ENCODE measurements at regions not wholly inside any gene's neighbourhood (a gene's known extent, or its start where the extent isn't known, plus 50 kb on each side); places are given as distances from the start of the nearest gene placed in this dataset.

DNA sequence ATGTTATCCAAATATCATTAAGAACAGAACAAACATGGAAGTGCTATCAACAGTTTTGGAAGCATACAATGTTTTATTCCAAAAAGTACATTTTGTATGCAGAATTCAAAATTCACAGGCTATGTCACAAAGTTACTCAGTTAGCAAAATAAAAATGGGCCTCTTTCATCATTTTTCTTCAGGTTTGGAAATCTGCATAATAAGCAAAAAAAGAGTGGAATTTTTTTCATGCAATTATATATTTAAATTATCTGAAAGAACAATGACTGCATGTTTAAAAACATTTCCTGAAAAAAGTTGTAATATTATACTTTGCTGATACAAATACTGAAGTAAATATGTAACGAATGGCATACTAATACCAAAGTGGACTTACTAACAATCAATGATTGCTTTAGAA lies 161.2 kb upstream of the MBL2 start:
- intact Hi-C loops (cut with micrococcal nuclease), result no loop called here
- CTCF ChIA-PET, result no interaction called here
- POLR2A ChIA-PET, result no interaction called here
- Mint-ChIP-seq H3K4me1 (ENCODE audit: low read depth) (no peaks in the 10 kb centered on the region), H3K27ac (no peak overlapping the region), H3K4me3 (no peak overlapping the region), H3K36me3 (ENCODE audit: low read depth) (no peaks in the 10 kb centered on the region), H3K27me3 (no peaks in the 10 kb centered on the region), H3K9me3 (no peaks in the 10 kb centered on the region)
- TF ChIP-seq, protein P1, sequence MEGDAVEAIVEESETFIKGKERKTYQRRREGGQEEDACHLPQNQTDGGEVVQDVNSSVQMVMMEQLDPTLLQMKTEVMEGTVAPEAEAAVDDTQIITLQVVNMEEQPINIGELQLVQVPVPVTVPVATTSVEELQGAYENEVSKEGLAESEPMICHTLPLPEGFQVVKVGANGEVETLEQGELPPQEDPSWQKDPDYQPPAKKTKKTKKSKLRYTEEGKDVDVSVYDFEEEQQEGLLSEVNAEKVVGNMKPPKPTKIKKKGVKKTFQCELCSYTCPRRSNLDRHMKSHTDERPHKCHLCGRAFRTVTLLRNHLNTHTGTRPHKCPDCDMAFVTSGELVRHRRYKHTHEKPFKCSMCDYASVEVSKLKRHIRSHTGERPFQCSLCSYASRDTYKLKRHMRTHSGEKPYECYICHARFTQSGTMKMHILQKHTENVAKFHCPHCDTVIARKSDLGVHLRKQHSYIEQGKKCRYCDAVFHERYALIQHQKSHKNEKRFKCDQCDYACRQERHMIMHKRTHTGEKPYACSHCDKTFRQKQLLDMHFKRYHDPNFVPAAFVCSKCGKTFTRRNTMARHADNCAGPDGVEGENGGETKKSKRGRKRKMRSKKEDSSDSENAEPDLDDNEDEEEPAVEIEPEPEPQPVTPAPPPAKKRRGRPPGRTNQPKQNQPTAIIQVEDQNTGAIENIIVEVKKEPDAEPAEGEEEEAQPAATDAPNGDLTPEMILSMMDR (IDR thresholded peaks at IDR 0.05), result no peak
- ATAC-seq (no peak), DNase-seq (no peak)

DNA sequence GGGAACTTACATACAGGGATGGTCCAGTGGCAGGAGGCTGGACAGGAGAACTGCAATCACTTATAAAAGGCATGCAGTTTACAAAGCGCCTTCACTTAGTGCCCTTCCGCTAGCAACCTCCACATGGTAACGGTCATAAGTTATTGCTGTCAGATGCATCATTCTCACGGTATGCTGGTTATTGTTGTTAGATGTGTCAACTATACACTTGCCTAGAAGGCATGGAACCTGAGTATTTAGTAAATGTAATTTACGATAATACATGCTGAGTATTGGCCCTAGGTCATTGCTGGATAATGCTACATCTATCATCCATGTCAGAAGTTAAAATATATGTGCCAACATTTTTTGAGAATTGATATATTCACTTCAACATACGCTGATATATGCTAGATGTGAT lies 155.1 kb upstream of the MBL2 start:
- no peak overlapping the region for H3K4me3 Mint-ChIP-seq
- H3K27ac Mint-ChIP-seq, result no peak overlapping the region
- no peaks in the 10 kb centered on the region for H3K27me3 Mint-ChIP-seq
- H3K36me3 Mint-ChIP-seq (ENCODE audit: low read depth), result no peaks in the 10 kb centered on the region
- H3K9me3 Mint-ChIP-seq, result no peaks in the 10 kb centered on the region
- TF ChIP-seq, protein P1 (IDR thresholded peaks at IDR 0.05), result no peak
- H3K4me1 Mint-ChIP-seq (ENCODE audit: low read depth), result no peaks in the 10 kb centered on the region
- ChIA-PET CTCF (no interaction called here), POLR2A (no interaction called here)
- intact Hi-C loops (cut with micrococcal nuclease), result no loop called here
- ATAC-seq, result no peak
- no peak for DNase-seq

DNA sequence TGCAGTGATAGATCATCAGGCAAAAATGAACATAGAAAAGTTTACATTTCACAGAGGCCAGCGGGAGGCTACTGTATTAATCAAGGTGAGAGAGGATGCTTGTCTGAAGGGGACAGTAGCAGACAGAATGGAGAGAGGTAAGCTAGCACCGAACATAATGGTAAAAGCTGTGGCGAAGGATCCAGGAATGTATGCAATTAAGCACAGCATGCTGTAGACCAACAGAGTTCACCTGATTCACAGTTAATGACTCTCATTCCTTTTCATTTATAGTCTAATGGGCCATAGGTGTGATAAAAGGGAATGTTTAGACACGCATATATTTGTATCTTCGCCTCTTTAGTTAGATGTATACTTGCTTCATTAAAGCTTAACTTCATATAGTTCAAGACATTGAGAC lies 150.9 kb upstream of the MBL2 start:
- POLR2A ChIA-PET, result no interaction called here
- H3K36me3 Mint-ChIP-seq (ENCODE audit: low read depth), result no peaks in the 10 kb centered on the region
- H3K27ac Mint-ChIP-seq, result no peak overlapping the region
- no peak for ATAC-seq
- intact Hi-C loops (cut with micrococcal nuclease), result no loop called here
- TF ChIP-seq, protein P1 (IDR thresholded peaks at IDR 0.05), result no peak
- no peaks in the 10 kb centered on the region for H3K4me1 Mint-ChIP-seq (ENCODE audit: low read depth)
- peaks cover 1% of the 10 kb centered on the region for H3K9me3 Mint-ChIP-seq
- DNase-seq, result no peak
- H3K4me3 Mint-ChIP-seq, result no peak overlapping the region
- no peaks in the 10 kb centered on the region for H3K27me3 Mint-ChIP-seq
- CTCF ChIA-PET, result no interaction called here

DNA sequence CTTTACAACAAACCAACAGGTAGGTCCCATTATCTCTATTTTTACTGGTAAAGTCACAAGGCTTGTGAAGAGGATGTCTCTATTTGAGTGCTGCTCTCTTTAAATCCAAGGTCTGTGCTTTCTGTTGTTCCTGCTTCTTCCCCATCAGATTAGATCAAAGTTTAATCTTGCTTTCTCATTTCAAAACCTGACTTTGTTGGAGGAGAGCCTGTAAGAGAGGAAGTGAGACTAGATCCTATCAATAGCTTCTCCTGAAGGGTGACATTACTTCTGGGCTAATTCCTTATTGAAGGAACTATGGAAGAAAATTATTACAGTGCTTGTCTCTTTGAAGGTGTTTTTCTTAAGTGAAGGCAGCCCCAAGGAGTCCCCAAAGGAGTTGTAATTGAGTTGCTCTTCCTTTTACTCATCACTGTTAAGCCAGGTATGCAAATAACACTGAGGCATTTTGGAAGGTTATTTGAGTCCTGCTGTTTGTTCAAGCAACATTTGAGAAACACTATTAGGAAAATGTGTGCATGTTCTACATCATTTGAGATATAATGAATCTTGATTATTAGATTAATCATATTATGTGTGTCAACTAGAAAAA lies 146.2 kb upstream of the MBL2 start:
- ATAC-seq, result no peak
- ChIA-PET CTCF (no interaction called here), POLR2A (no interaction called here)
- intact Hi-C loops (cut with micrococcal nuclease), result no loop called here
- H3K4me3 Mint-ChIP-seq, result no peak overlapping the region
- H3K27ac Mint-ChIP-seq, result no peak overlapping the region
- H3K9me3 Mint-ChIP-seq, result peaks cover 3% of the 10 kb centered on the region
- no peaks in the 10 kb centered on the region for H3K36me3 Mint-ChIP-seq (ENCODE audit: low read depth)
- H3K4me1 Mint-ChIP-seq (ENCODE audit: low read depth), result no peaks in the 10 kb centered on the region
- no peaks in the 10 kb centered on the region for H3K27me3 Mint-ChIP-seq
- DNase-seq, result no peak
- TF ChIP-seq, protein P1 (IDR thresholded peaks at IDR 0.05), result no peak

DNA sequence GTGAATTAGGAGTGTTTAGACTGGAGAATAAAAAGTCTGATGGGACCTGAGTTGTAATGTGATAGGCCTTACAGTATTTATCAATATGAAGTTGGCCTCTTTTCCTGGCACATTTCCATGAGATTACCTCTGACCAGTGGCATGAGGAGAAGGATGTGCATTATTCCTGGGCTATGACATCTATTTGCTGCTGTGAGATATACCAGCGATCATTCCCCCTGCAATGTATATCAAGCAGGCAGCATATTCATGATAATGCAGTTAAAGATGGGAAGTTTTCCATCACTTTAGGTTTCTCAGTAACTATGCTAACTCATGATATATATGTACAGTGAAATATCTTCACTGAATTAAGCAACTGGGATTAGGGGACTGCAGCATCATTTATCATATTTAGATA lies 142.8 kb upstream of the MBL2 start:
- DNase-seq, result no peak
- no peaks in the 10 kb centered on the region for H3K27me3 Mint-ChIP-seq
- intact Hi-C loops (cut with micrococcal nuclease), result no loop called here
- H3K4me3 Mint-ChIP-seq, result no peak overlapping the region
- no peaks in the 10 kb centered on the region for H3K4me1 Mint-ChIP-seq (ENCODE audit: low read depth)
- ChIA-PET CTCF (no interaction called here), POLR2A (no interaction called here)
- no peak for ATAC-seq
- no peaks in the 10 kb centered on the region for H3K36me3 Mint-ChIP-seq (ENCODE audit: low read depth)
- H3K9me3 Mint-ChIP-seq, result peaks cover 3% of the 10 kb centered on the region
- TF ChIP-seq, protein P1 (IDR thresholded peaks at IDR 0.05), result no peak
- H3K27ac Mint-ChIP-seq, result no peak overlapping the region
